Myocyte (in vitro differentiated cells): ENCODE measurements at regions not wholly inside any gene's neighbourhood (a gene's known extent, or its start where the extent isn't known, plus 50 kb on each side); places are given as distances from the start of the nearest gene placed in this dataset.
"Not testable (repeated sequence)": the region's sequence is repeated elsewhere in the genome, so short reads cannot be mapped to it uniquely, and the experiment has no call there.

Experiments
- DNase-seq: peaks from one replicate; pipeline ENCODE4 v3.0.0-alpha.2; 2012; ENCODE audit warnings: low read depth

GRCh38 chr13:82259284-82259683 is 1623.0 kb downstream of the SLITRK1 start:
- no peak for DNase-seq

- DNase-seq: no peak
These were observed 1624.3 kb downstream of the SLITRK1 start for GRCh38 chr13:82257790-82258507.

- DNase-seq: no peak
These were observed 1633.5 kb downstream of the SLITRK1 start for GRCh38 chr13:82248762-82249161.

GRCh38 chr13:82245860-82246259 is 1636.4 kb downstream of the SLITRK1 start:
- DNase-seq: no peak

- DNase-seq: no peak
These were observed 1657.5 kb downstream of the SLITRK1 start for GRCh38 chr13:82224806-82225205.

- no peak for DNase-seq
These were observed 1660.7 kb downstream of the SLITRK1 start for GRCh38 chr13:82221621-82222020.

- no peak for DNase-seq
These were observed 1661.6 kb downstream of the SLITRK1 start for GRCh38 chr13:82220641-82221040.

GRCh38 chr13:82216165-82216564 is 1666.1 kb downstream of the SLITRK1 start:
- no peak for DNase-seq

GRCh38 chr13:82214341-82214740 is 1667.9 kb downstream of the SLITRK1 start:
- DNase-seq: no peak

GRCh38 chr13:82206241-82206640 is 1676.0 kb downstream of the SLITRK1 start:
- no peak for DNase-seq

GRCh38 chr13:82202398-82202797 is 1679.9 kb downstream of the SLITRK1 start:
- DNase-seq: no peak

GRCh38 chr13:82196087-82196486 is 1686.2 kb downstream of the SLITRK1 start:
- no peak for DNase-seq

GRCh38 chr13:82187227-82187626 is 1695.0 kb downstream of the SLITRK1 start:
- DNase-seq: no peak

GRCh38 chr13:82176751-82177150 is 1705.5 kb downstream of the SLITRK1 start:
- no peak for DNase-seq

GRCh38 chr13:82165396-82166174 is 1716.7 kb downstream of the SLITRK1 start:
- no peak for DNase-seq

GRCh38 chr13:82164780-82165395 is 1717.4 kb downstream of the SLITRK1 start:
- not testable (repeated sequence) for DNase-seq

- no peak for DNase-seq
These were observed 1734.7 kb downstream of the SLITRK1 start for GRCh38 chr13:82147526-82147925.

GRCh38 chr13:82136880-82137279 is 1745.4 kb downstream of the SLITRK1 start:
- no peak for DNase-seq

- DNase-seq: no peak
These were observed 1753.0 kb downstream of the SLITRK1 start for GRCh38 chr13:82129281-82129680.

- DNase-seq: no peak
These were observed 1763.7 kb downstream of the SLITRK1 start for GRCh38 chr13:82118589-82118988.

- no peak for DNase-seq
These were observed 1765.8 kb downstream of the SLITRK1 start for GRCh38 chr13:82116422-82116989.

- DNase-seq: no peak
These were observed 1766.9 kb downstream of the SLITRK1 start for GRCh38 chr13:82115391-82115790.
